GM12878 (cell line): ENCODE measurements at regions not wholly inside any gene's neighbourhood (a gene's known extent, or its start where the extent isn't known, plus 50 kb on each side); places are given as distances from the start of the nearest gene placed in this dataset.

Experiments used
- ATAC-seq: fragments of 200-7000 bp; cut with Tn5 transposase; 3 replicates; pipeline ENCODE4 v1.9.1; 2020; ENCODE audit warnings: mild to moderate bottlenecking, moderate library complexity
- BruUV-seq: library from RNA; stranded (reverse); fragments of 400-500 nt; replicated peaks from 2 replicates; lab custom pipeline; 2021; lab: Mats Ljungman, UMichigan
- CTCF ChIA-PET: fragments of 300-600 bp; sonication (Branson Sonifier 250); formaldehyde crosslinking; extraction: SDS; loops from one replicate; lab custom pipeline; 2021; ENCODE audit warnings: inconsistent platforms; lab: Yijun Ruan, JAX
- POLR2A ChIA-PET: fragments of 350-600 bp; formaldehyde crosslinking; extraction: SDS; loops from one replicate; lab custom pipeline; 2021; ENCODE audit warnings: inconsistent platforms; lab: Charles Lee
- RAD21 ChIA-PET: fragments of 300-600 bp; sonication (Branson Sonifier 250); formaldehyde crosslinking; loops from one replicate; lab custom pipeline; 2023; ENCODE audit warnings: antibody characterized with exemption; ENCODE audit not compliant: unreplicated experiment; lab: Charles Lee
- SMC1A ChIA-PET: fragments of 300-600 bp; sonication (Branson Sonifier 250); formaldehyde crosslinking; loops from one replicate; lab custom pipeline; 2023; ENCODE audit not compliant: unreplicated experiment, uncharacterized antibody; lab: Charles Lee
- DNase-seq: peaks from one replicate; pipeline ENCODE4 v3.0.0-alpha.2; 2011; ENCODE audit warnings: low read depth, low spot score
- FAIRE-seq: peaks from 3 replicates; lab custom pipeline; 2011; peaks lifted over from hg19 to GRCh38; lab: Jason Lieb, UNC
- H2AFZ ChIP-seq: 2 replicates; pipeline ENCODE4 v1.6.0; 2011; ENCODE audit warnings: low read depth, low read length, control low read depth; ENCODE audit not compliant: control insufficient read depth
- H3K27ac ChIP-seq: 2 replicates; pipeline ENCODE4 v1.5.1; 2011; ENCODE audit warnings: control low read depth; ENCODE audit not compliant: control insufficient read depth, insufficient read depth
- H3K27me3 ChIP-seq, 2 experiments: replicated peaks in 1 of 2; 2 replicates each; pipeline versions ENCODE4 v1.6.0 to v1.6.1; 2011; ENCODE audit warnings: low read length in 1 of 2; ENCODE audit not compliant: control insufficient read depth in 2 of 2, insufficient read depth in 2 of 2
- H3K36me3 ChIP-seq, 2 experiments: 2 replicates each; pipeline ENCODE4 v1.5.1; 2011; ENCODE audit warnings: low read length in 1 of 2; ENCODE audit not compliant: control insufficient read depth in 2 of 2, insufficient read depth in 2 of 2
- H3K4me1 ChIP-seq: 2 replicates; pipeline ENCODE4 v1.6.1; 2011; ENCODE audit warnings: mild to moderate bottlenecking, low read length, moderate library complexity, mixed read lengths; ENCODE audit not compliant: control insufficient read depth, insufficient read depth
- H3K4me2 ChIP-seq: 2 replicates; pipeline ENCODE4 v1.6.0; 2011; ENCODE audit warnings: control low read depth; ENCODE audit not compliant: control insufficient read depth, insufficient read depth
- H3K4me3 ChIP-seq: fragments of 200-600 bp; sonication (generic); 2 replicates; pipeline ENCODE4 v1.5.1; 2016
- H3K79me2 ChIP-seq: 2 replicates; pipeline ENCODE4 v1.6.0; 2011; ENCODE audit warnings: low read length; ENCODE audit not compliant: control insufficient read depth, insufficient read depth
- H3K9ac ChIP-seq: 2 replicates; pipeline ENCODE4 v1.8.0; 2011; ENCODE audit warnings: low read length, control low read depth, mixed read lengths; ENCODE audit not compliant: control insufficient read depth, insufficient read depth
- H3K9me3 ChIP-seq: replicated peaks from 3 replicates; pipeline ENCODE4 v1.5.1; 2011; ENCODE audit warnings: mild to moderate bottlenecking, low read length; ENCODE audit not compliant: control insufficient read depth, insufficient read depth
- H4K20me1 ChIP-seq: 2 replicates; pipeline ENCODE4 v1.6.0; 2011; ENCODE audit not compliant: control insufficient read depth, insufficient read depth
- BHLHE40 ChIP-seq, 2 experiments: fragments of 450-650 bp in 1 of 2; IDR thresholded peaks; 2 replicates each; pipeline ENCODE4 v1.6.1; 2011 to 2017; ENCODE audit warnings: low read depth in 2 of 2, borderline replicate concordance in 1 of 2, improper control_type of control experiment in 1 of 2, low read length in 1 of 2, mild to moderate bottlenecking in 1 of 2
- CBX5 ChIP-seq: sonication (generic); IDR thresholded peaks from 2 replicates; pipeline ENCODE4 v1.6.1; 2016; ENCODE audit warnings: low read depth, moderate library complexity, mild to moderate bottlenecking, inconsistent platforms
- KDM1A ChIP-seq: fragments of 200-600 bp; sonication (generic); IDR thresholded peaks from 2 replicates; pipeline ENCODE4 v1.6.1; 2016; ENCODE audit warnings: borderline replicate concordance
- NFXL1 ChIP-seq: fragments of 450-650 bp; IDR thresholded peaks from 2 replicates; pipeline ENCODE4 v1.6.1; 2017; ENCODE audit warnings: antibody characterized with exemption, mild to moderate bottlenecking, borderline replicate concordance
- WGBS: methylation state at CpG from one replicate; pipeline ENCODE4 v1.1.6; 2016; ENCODE audit warnings: low lambda C conversion rate; ENCODE audit not compliant: insufficient replicate concordance, insufficient coverage; ENCODE audit errors: missing lambda C conversion rate; 5-methylcytosine and 5-hydroxymethylcytosine counted together
- in situ Hi-C: fragments of 300-500 bp; cut with MboI; formaldehyde crosslinking; loops from 9 replicates; pipeline ENCODE4 v1.14.3; 2018; ENCODE audit warnings: mixed read lengths
- intact Hi-C: fragments of 100-400 bp; cut with micrococcal nuclease; formaldehyde crosslinking; loops from one replicate; pipeline ENCODE4 v1.14.2; 2022; ENCODE audit not compliant: unreplicated experiment
- TF ChIP-seq, protein P1 (sequence below): fragments of 450-650 bp; IDR thresholded peaks from 2 replicates; pipeline ENCODE4 v1.6.1; 2014; ENCODE audit warnings: mild to moderate bottlenecking
- TF ChIP-seq, protein P2 (sequence below): IDR thresholded peaks from 2 replicates; pipeline ENCODE4 v1.6.1; 2012; ENCODE audit warnings: low read length, inconsistent platforms

DNA sequence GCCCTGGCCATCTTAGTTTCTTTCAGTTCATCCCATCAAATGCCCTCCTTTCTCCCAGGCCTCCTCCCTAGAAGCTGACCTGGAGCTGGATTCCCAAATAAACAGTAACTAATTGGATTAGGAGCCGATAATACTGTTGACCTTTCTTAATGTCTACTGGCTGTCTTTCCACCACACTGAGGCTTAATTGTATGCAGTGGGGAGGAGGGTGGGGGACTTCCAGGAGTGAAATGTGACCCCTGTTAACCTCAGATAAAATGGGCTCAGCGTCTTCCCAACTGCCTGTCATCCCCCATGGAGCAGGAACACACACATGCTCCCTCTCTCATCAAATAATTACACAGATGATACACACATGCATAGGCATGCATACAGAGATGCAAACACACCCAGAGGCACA lies 53.7 kb upstream of the LBX1 start:
- DNase-seq = no peak
- in situ Hi-C loops = no loop called here
- H3K27ac ChIP-seq = no peak overlapping the region
- H3K36me3 ChIP-seq = no peaks in the 10 kb centered on the region
- ChIA-PET SMC1A (no interaction called here), POLR2A (no interaction called here), RAD21 (interaction anchor here (1.0 kb wide), 1 partner anchor 288 kb away, joined by 3 read pairs; no protein-coding TSS in a partner anchor), CTCF (interaction anchor here (0.8 to 0.9 kb wide), 2 partner anchors 11 to 184 kb away, joined by 3 to 4 read pairs; no protein-coding TSS in a partner anchor)
- no peak overlapping the region for H2AFZ ChIP-seq
- no TSS peak for BruUV-seq
- no peak overlapping the region for H3K9ac ChIP-seq
- no peak overlapping the region for H3K4me2 ChIP-seq
- H3K4me1 ChIP-seq = no peaks in the 10 kb centered on the region
- FAIRE-seq = no peak
- peaks cover 11 to 16% of the 10 kb centered on the region in 2 experiments for H3K27me3 ChIP-seq
- no peak overlapping the region for H3K4me3 ChIP-seq
- no peaks in the 10 kb centered on the region for H3K79me2 ChIP-seq
- TF ChIP-seq KDM1A (no peak), BHLHE40 (IDR thresholded peaks at IDR 0.05; ENCODE audit: borderline replicate concordance in 1 of 2, low read depth in 2 of 2, low read length in 1 of 2) (no peak), CBX5 (no peak), NFXL1 (no peak)
- TF ChIP-seq, protein P1, sequence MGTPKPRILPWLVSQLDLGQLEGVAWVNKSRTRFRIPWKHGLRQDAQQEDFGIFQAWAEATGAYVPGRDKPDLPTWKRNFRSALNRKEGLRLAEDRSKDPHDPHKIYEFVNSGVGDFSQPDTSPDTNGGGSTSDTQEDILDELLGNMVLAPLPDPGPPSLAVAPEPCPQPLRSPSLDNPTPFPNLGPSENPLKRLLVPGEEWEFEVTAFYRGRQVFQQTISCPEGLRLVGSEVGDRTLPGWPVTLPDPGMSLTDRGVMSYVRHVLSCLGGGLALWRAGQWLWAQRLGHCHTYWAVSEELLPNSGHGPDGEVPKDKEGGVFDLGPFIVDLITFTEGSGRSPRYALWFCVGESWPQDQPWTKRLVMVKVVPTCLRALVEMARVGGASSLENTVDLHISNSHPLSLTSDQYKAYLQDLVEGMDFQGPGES = no peak
- TF ChIP-seq, protein P2, sequence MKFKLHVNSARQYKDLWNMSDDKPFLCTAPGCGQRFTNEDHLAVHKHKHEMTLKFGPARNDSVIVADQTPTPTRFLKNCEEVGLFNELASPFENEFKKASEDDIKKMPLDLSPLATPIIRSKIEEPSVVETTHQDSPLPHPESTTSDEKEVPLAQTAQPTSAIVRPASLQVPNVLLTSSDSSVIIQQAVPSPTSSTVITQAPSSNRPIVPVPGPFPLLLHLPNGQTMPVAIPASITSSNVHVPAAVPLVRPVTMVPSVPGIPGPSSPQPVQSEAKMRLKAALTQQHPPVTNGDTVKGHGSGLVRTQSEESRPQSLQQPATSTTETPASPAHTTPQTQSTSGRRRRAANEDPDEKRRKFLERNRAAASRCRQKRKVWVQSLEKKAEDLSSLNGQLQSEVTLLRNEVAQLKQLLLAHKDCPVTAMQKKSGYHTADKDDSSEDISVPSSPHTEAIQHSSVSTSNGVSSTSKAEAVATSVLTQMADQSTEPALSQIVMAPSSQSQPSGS = no peak
- 23% methylated on average over 2 of the region's 2 CpGs for WGBS
- H4K20me1 ChIP-seq = no peaks in the 10 kb centered on the region
- no peaks in the 10 kb centered on the region for H3K9me3 ChIP-seq
- intact Hi-C loops = no loop called here
- no peak for ATAC-seq
